HCT116 (cell line): ENCODE measurements at regions not wholly inside any gene's neighbourhood (a gene's known extent, or its start where the extent isn't known, plus 50 kb on each side); places are given as distances from the start of the nearest gene placed in this dataset.

Experiments
- ATAC-seq: fragments of 200-7000 bp; cut with Tn5 transposase; 2 replicates; pipeline ENCODE4 v1.9.1; 2020; ENCODE audit warnings: mild to moderate bottlenecking, moderate library complexity
- BruUV-seq: library from RNA; stranded (reverse); fragments of 400-500 nt; replicated peaks from 2 replicates; lab custom pipeline; 2021; lab: Mats Ljungman, UMichigan
- CTCF ChIA-PET: fragments of 300-600 bp; sonication (Branson Sonifier 250); formaldehyde crosslinking; loops from one replicate; lab custom pipeline; 2021; ENCODE audit warnings: antibody characterized with exemption; lab: Charles Lee
- POLR2A ChIA-PET: fragments of 300-600, 350-600 bp; sonication (Branson Sonifier 250); formaldehyde crosslinking; loops from one replicate; lab custom pipeline; 2021; ENCODE audit warnings: antibody characterized with exemption; lab: Charles Lee
- RAD21 ChIA-PET, 2 experiments: fragments of 300-600 bp; sonication (Branson Sonifier 250); formaldehyde crosslinking; loops; one replicate each; lab custom pipeline; 2023; ENCODE audit warnings: low total read pairs in 2 of 2; ENCODE audit not compliant: uncharacterized antibody in 2 of 2, unreplicated experiment in 2 of 2, low non-redundant PET in 1 of 2; lab: Charles Lee
- DNase-seq: peaks from one replicate; pipeline ENCODE4 v3.0.0-alpha.2; 2010; ENCODE audit warnings: low read depth, low spot score
- H2AFZ ChIP-seq: fragments of 200-600 bp; shearing (Covaris generic), sonication (generic); 2 replicates; pipeline ENCODE4 v1.6.1; 2017; ENCODE audit warnings: low read depth, mixed run types, mixed read lengths, antibody characterized with exemption, low read length; ENCODE audit not compliant: poor library complexity, severe bottlenecking
- H3K27ac ChIP-seq: 2 replicates; pipeline ENCODE4 v1.5.1; 2012; ENCODE audit warnings: low read depth, low read length
- H3K27me3 ChIP-seq: fragments of 200-600 bp; sonication (generic); 2 replicates; pipeline ENCODE4 v1.6.1; 2016; ENCODE audit warnings: mixed run types, low read length, mixed read lengths; ENCODE audit not compliant: insufficient read depth
- H3K36me3 ChIP-seq, 2 experiments: fragments of 200-500 bp in 1 of 2; fragments of 200-600 bp in 1 of 2; sonication (Bioruptor generic) in 1 of 2; sonication (generic) in 1 of 2; 2 replicates each; pipeline versions ENCODE4 v1.5.1 to v1.6.1; 2014 to 2016; ENCODE audit warnings: low read length in 2 of 2, inconsistent platforms in 1 of 2, mixed read lengths in 1 of 2, mixed run types in 1 of 2; ENCODE audit not compliant: insufficient read depth in 2 of 2, control insufficient read depth in 1 of 2
- H3K4me1 ChIP-seq, 2 experiments: fragments of 200-600 bp in 1 of 2; sonication (generic) in 1 of 2; 2 replicates each; pipeline versions ENCODE4 v1.5.1 to v1.6.1; 2012 to 2017; ENCODE audit warnings: low read length in 2 of 2, inconsistent platforms in 1 of 2, mild to moderate bottlenecking in 1 of 2, mixed read lengths in 1 of 2, mixed run types in 1 of 2, moderate library complexity in 1 of 2; ENCODE audit not compliant: insufficient read depth in 2 of 2, control insufficient read depth in 1 of 2
- H3K4me2 ChIP-seq: fragments of 200-600 bp; sonication (generic); 2 replicates; pipeline ENCODE4 v1.6.1; 2017; ENCODE audit warnings: mixed run types, low read length, mixed read lengths
- H3K4me3 ChIP-seq, 2 experiments: fragments of 200-600 bp in 1 of 2; sonication (generic) in 1 of 2; replicated peaks in 1 of 2; 2 replicates each; pipeline ENCODE4 v1.5.1; 2011 to 2016; ENCODE audit warnings: low read length in 2 of 2, control low read depth in 1 of 2, low read depth in 1 of 2, mild to moderate bottlenecking in 1 of 2, mixed read lengths in 1 of 2, mixed run types in 1 of 2
- H3K79me2 ChIP-seq: fragments of 200-600 bp; sonication (generic); 2 replicates; pipeline ENCODE4 v1.6.1; 2017; ENCODE audit warnings: mild to moderate bottlenecking, mixed run types, low read length, moderate library complexity, mixed read lengths; ENCODE audit not compliant: insufficient read depth
- H3K9ac ChIP-seq: fragments of 200-600 bp; sonication (generic); 2 replicates; pipeline ENCODE4 v1.6.1; 2016; ENCODE audit warnings: low read length, mixed read lengths
- H3K9me2 ChIP-seq: fragments of 200-600 bp; sonication (generic), shearing (Covaris generic); 2 replicates; pipeline ENCODE4 v1.6.1; 2017; ENCODE audit warnings: mixed run types, mild to moderate bottlenecking, moderate library complexity; ENCODE audit not compliant: insufficient read depth
- H3K9me3 ChIP-seq, 2 experiments: fragments of 200-500 bp in 1 of 2; fragments of 200-600 bp in 1 of 2; sonication (Bioruptor generic) in 1 of 2; sonication (generic) in 1 of 2; 2 replicates each; pipeline ENCODE4 v1.6.1; 2014 to 2017; ENCODE audit warnings: low read length in 2 of 2, mixed read lengths in 2 of 2, inconsistent platforms in 1 of 2, low read depth in 1 of 2, mild to moderate bottlenecking in 1 of 2, mixed run types in 1 of 2, moderate library complexity in 1 of 2; ENCODE audit not compliant: control insufficient read depth in 1 of 2, insufficient read depth in 1 of 2
- H4K20me1 ChIP-seq: fragments of 200-600 bp; sonication (generic), shearing (Covaris generic); 2 replicates; pipeline ENCODE4 v1.6.1; 2017; ENCODE audit warnings: mixed run types, mild to moderate bottlenecking, moderate library complexity; ENCODE audit not compliant: insufficient read depth
- CBX3 ChIP-seq: IDR thresholded peaks from 2 replicates; pipeline ENCODE4 v1.6.1; 2012; ENCODE audit warnings: low read depth
- CEBPB ChIP-seq: IDR thresholded peaks from 2 replicates; pipeline ENCODE4 v1.6.1; 2012; ENCODE audit warnings: low read depth
- CTCF ChIP-seq, 3 experiments: fragments of 200-600 bp in 1 of 3; sonication (generic) in 1 of 3; IDR thresholded peaks in 2 of 3; conservative IDR thresholded peaks in 1 of 3; 2 replicates each; pipeline ENCODE4 v1.5.1; 2012 to 2017; ENCODE audit warnings: low read depth in 2 of 3, low read length in 2 of 3, antibody characterized with exemption in 1 of 3, borderline replicate concordance in 1 of 3, control low read depth in 1 of 3, mild to moderate bottlenecking in 1 of 3, mixed read lengths in 1 of 3, mixed run types in 1 of 3, moderate library complexity in 1 of 3; ENCODE audit not compliant: insufficient read depth in 1 of 3
- EZH2 ChIP-seq: fragments of 200-600 bp; sonication (generic); IDR thresholded peaks from 2 replicates; pipeline ENCODE4 v1.6.1; 2017; ENCODE audit warnings: antibody characterized with exemption, mixed run types
- POLR2A ChIP-seq: IDR thresholded peaks from 2 replicates; pipeline ENCODE4 v1.7.0; 2011; ENCODE audit warnings: borderline replicate concordance; ENCODE audit not compliant: insufficient read depth, insufficient read length; ENCODE audit errors: extremely low read depth
- RAD21 ChIP-seq: IDR thresholded peaks from 2 replicates; pipeline ENCODE4 v1.6.1; 2012; ENCODE audit warnings: low read depth, mild to moderate bottlenecking
- SIN3A ChIP-seq: IDR thresholded peaks from 2 replicates; pipeline ENCODE4 v1.6.1; 2012; ENCODE audit warnings: low read depth
- SRF ChIP-seq: IDR thresholded peaks from 2 replicates; pipeline ENCODE4 v1.6.1; 2012; ENCODE audit warnings: low read depth
- YY1 ChIP-seq: IDR thresholded peaks from 2 replicates; pipeline ENCODE4 v1.6.1; 2011; ENCODE audit warnings: low read length, low read depth, moderate library complexity, mild to moderate bottlenecking; ENCODE audit not compliant: insufficient replicate concordance; ENCODE audit errors: extremely low read depth
- intact Hi-C: fragments of 100-400 bp; cut with micrococcal nuclease; formaldehyde crosslinking; loops from 2 replicates; pipeline ENCODE4 v1.10.0; 2022

- Histone ChIP-seq H3K4me3 (no peak overlapping the region), H3K9ac (no peak overlapping the region), H3K36me3 (no peaks in the 10 kb centered on the region), H3K79me2 (no peaks in the 10 kb centered on the region), H3K27me3 (0 out of 2 replicates have a peak, but pooled peaks cover 9% of the 10 kb centered on the region), H3K4me1 (no peaks in the 10 kb centered on the region), H3K4me2 (no peak overlapping the region), H3K27ac (no peak overlapping the region), H3K9me3 (no peaks in the 10 kb centered on the region), H4K20me1 (no peaks in the 10 kb centered on the region), H3K9me2 (no peaks in the 10 kb centered on the region), H2AFZ (no peak overlapping the region)
- intact Hi-C loops, result no loop called here
- BruUV-seq, result no TSS peak
- ChIA-PET CTCF (interaction anchor here (0.9 kb wide), 1 partner anchor 34 kb away, joined by 3 read pairs; no protein-coding TSS in a partner anchor), POLR2A (no interaction called here), RAD21 (no interaction called here)
- TF ChIP-seq YY1, result no peak
- TF ChIP-seq CEBPB, result no peak
- TF ChIP-seq EZH2, result no peak
- TF ChIP-seq RAD21, result no peak
- TF ChIP-seq SIN3A, result no peak
- TF ChIP-seq CTCF (IDR thresholded peaks at IDR 0.05 in 2 of 3, conservative IDR thresholded peaks at IDR 0.05 in 1 of 3; ENCODE audit: borderline replicate concordance in 1 of 3, insufficient read depth in 1 of 3, low read depth in 2 of 3, low read length in 2 of 3), result no peak
- TF ChIP-seq CBX3, result no peak
- no peak for TF ChIP-seq SRF
- TF ChIP-seq POLR2A, result no peak
- DNase-seq, result no peak
- ATAC-seq, result no peak
These were observed 289.9 kb upstream of the SFSWAP start for GRCh38 chr12:131420867-131421447.
